KMS-11 (cell line): ENCODE measurements at regions not wholly inside any gene's neighbourhood (a gene's known extent, or its start where the extent isn't known, plus 50 kb on each side); places are given as distances from the start of the nearest gene placed in this dataset.

Experiments
- H2AFZ ChIP-seq: fragments of 200-600 bp; sonication (generic); 2 replicates; pipeline ENCODE4 v1.6.1; 2016; ENCODE audit warnings: antibody characterized with exemption, mixed run types, low read depth
- H3K27ac ChIP-seq: fragments of 200-600 bp; sonication (generic); 2 replicates; pipeline ENCODE4 v1.6.1; 2016; ENCODE audit warnings: mild to moderate bottlenecking, mixed run types
- H3K27me3 ChIP-seq: fragments of 200-600 bp; sonication (generic); 2 replicates; pipeline ENCODE4 v1.6.1; 2017; ENCODE audit warnings: mild to moderate bottlenecking, low read depth, mixed run types, moderate library complexity; ENCODE audit not compliant: insufficient read depth
- H3K36me3 ChIP-seq: fragments of 200-600 bp; sonication (generic); 2 replicates; pipeline ENCODE4 v1.6.1; 2017; ENCODE audit warnings: mild to moderate bottlenecking, mixed run types; ENCODE audit not compliant: insufficient read depth
- H3K4me1 ChIP-seq: fragments of 200-600 bp; sonication (generic); 2 replicates; pipeline ENCODE4 v1.6.1; 2016; ENCODE audit warnings: mild to moderate bottlenecking, low read depth, mixed run types; ENCODE audit not compliant: poor library complexity, severe bottlenecking
- H3K4me2 ChIP-seq: fragments of 200-600 bp; sonication (generic); 2 replicates; pipeline ENCODE4 v1.7.0; 2016; ENCODE audit warnings: mild to moderate bottlenecking, mixed run types
- H3K4me3 ChIP-seq: fragments of 200-600 bp; sonication (generic); IDR thresholded peaks from 2 replicates; pipeline ENCODE4 v1.6.1; 2017; ENCODE audit warnings: low read depth, low read length, mixed read lengths; ENCODE audit not compliant: insufficient read depth
- H3K79me2 ChIP-seq: fragments of 200-600 bp; sonication (generic); 2 replicates; pipeline ENCODE4 v1.6.1; 2016; ENCODE audit warnings: low read depth, mixed run types; ENCODE audit not compliant: insufficient read depth
- H3K9ac ChIP-seq: fragments of 200-600 bp; sonication (generic); 2 replicates; pipeline ENCODE4 v1.6.1; 2016; ENCODE audit warnings: mild to moderate bottlenecking, mixed run types
- H4K20me1 ChIP-seq: fragments of 200-600 bp; sonication (generic); 2 replicates; pipeline ENCODE4 v1.6.1; 2016; ENCODE audit warnings: mild to moderate bottlenecking, mixed run types; ENCODE audit not compliant: insufficient read depth
- TF ChIP-seq, protein P1 (sequence below): fragments of 200-600 bp; sonication (generic); conservative IDR thresholded peaks from 2 replicates; pipeline ENCODE4 v1.6.1; 2017; ENCODE audit warnings: low read depth, mild to moderate bottlenecking, antibody characterized with exemption, low read length, moderate library complexity, mixed read lengths

- Histone ChIP-seq H4K20me1 (no peaks in the 10 kb centered on the region), H3K4me1 (no peaks in the 10 kb centered on the region), H2AFZ (no peak overlapping the region), H3K4me2 (no peak overlapping the region), H3K27ac (no peak overlapping the region), H3K79me2 (no peaks in the 10 kb centered on the region), H3K27me3 (no peaks in the 10 kb centered on the region), H3K4me3 (no peak overlapping the region), H3K36me3 (no peaks in the 10 kb centered on the region), H3K9ac (no peak overlapping the region)
- TF ChIP-seq, protein P1, sequence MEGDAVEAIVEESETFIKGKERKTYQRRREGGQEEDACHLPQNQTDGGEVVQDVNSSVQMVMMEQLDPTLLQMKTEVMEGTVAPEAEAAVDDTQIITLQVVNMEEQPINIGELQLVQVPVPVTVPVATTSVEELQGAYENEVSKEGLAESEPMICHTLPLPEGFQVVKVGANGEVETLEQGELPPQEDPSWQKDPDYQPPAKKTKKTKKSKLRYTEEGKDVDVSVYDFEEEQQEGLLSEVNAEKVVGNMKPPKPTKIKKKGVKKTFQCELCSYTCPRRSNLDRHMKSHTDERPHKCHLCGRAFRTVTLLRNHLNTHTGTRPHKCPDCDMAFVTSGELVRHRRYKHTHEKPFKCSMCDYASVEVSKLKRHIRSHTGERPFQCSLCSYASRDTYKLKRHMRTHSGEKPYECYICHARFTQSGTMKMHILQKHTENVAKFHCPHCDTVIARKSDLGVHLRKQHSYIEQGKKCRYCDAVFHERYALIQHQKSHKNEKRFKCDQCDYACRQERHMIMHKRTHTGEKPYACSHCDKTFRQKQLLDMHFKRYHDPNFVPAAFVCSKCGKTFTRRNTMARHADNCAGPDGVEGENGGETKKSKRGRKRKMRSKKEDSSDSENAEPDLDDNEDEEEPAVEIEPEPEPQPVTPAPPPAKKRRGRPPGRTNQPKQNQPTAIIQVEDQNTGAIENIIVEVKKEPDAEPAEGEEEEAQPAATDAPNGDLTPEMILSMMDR, result no peak
Observed at GRCh38 chr14:28196878-28197277, 569.7 kb upstream of the FOXG1 start.

GRCh38 chr14:28220391-28220790, 546.2 kb upstream of the FOXG1 start:
- no peaks in the 10 kb centered on the region for H3K4me1 ChIP-seq
- no peak overlapping the region for H2AFZ ChIP-seq
- no peak overlapping the region for H3K4me2 ChIP-seq

DNA sequence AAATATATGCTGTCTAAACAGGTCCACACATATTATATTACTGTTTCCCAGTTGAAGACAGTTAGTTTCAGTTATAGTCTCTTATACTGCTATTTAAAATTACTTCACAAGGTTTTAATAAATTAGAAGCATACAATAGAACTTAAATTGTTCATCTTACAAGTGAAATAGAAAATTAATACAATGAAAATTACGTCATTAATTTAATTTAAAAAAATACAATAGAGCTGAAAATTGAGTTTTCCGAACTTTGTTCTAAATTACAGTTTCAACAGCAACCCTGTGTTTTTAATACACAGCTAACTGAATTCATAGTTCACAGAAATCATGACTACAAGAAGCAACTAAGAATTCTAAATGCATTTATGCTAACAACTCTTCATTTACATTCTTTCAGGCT, 525.7 kb upstream of the FOXG1 start:
- H3K4me2 ChIP-seq, result no peak overlapping the region
- H2AFZ ChIP-seq, result no peak overlapping the region
- H3K79me2 ChIP-seq, result no peaks in the 10 kb centered on the region
- H3K9ac ChIP-seq, result no peak overlapping the region
- TF ChIP-seq, protein P1, result no peak
- no peak overlapping the region for H3K27ac ChIP-seq
- no peaks in the 10 kb centered on the region for H3K27me3 ChIP-seq
- H3K4me1 ChIP-seq, result no peaks in the 10 kb centered on the region
- H3K4me3 ChIP-seq, result no peak overlapping the region
- H3K36me3 ChIP-seq, result no peaks in the 10 kb centered on the region
- H4K20me1 ChIP-seq, result no peaks in the 10 kb centered on the region

More at GRCh38 chr14:28220391-28220790, 546.2 kb upstream of the FOXG1 start:
- TF ChIP-seq, protein P1, result no peak
- no peaks in the 10 kb centered on the region for H3K36me3 ChIP-seq
- no peaks in the 10 kb centered on the region for H4K20me1 ChIP-seq
- H3K9ac ChIP-seq, result no peak overlapping the region
- H3K27ac ChIP-seq, result no peak overlapping the region
- no peak overlapping the region for H3K4me3 ChIP-seq
- no peaks in the 10 kb centered on the region for H3K27me3 ChIP-seq
- H3K79me2 ChIP-seq, result no peaks in the 10 kb centered on the region

DNA sequence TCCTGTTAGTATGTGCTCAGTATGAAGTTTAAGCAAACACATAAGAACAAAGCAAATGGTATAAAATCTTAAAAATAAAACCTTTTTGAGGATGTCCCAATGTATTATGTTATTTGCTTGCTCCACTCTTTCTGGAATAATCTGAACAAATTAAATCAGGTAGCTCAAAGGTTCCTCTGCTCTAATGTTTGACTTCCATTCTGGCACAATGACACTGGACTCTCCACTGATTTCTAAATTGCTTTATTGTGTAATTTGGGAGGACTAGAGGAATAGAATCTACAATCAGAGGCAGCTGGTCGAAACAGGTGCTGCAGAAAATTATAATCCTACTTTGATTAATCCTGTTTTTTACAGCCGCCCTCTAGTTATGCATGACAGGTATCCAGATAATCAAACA, 523.7 kb upstream of the FOXG1 start:
- Histone ChIP-seq H3K27me3 (no peaks in the 10 kb centered on the region), H3K4me1 (no peaks in the 10 kb centered on the region), H4K20me1 (no peaks in the 10 kb centered on the region), H3K4me2 (no peak overlapping the region), H3K4me3 (no peak overlapping the region), H3K79me2 (no peaks in the 10 kb centered on the region), H2AFZ (no peak overlapping the region), H3K9ac (no peak overlapping the region), H3K36me3 (no peaks in the 10 kb centered on the region), H3K27ac (no peak overlapping the region)
- TF ChIP-seq, protein P1, result no peak

- Histone ChIP-seq H3K4me2 (no peak overlapping the region), H3K27me3 (no peaks in the 10 kb centered on the region), H3K4me1 (no peaks in the 10 kb centered on the region), H3K36me3 (no peaks in the 10 kb centered on the region), H3K27ac (no peak overlapping the region), H4K20me1 (no peaks in the 10 kb centered on the region), H3K9ac (no peak overlapping the region), H3K4me3 (no peak overlapping the region), H3K79me2 (no peaks in the 10 kb centered on the region), H2AFZ (no peak overlapping the region)
- TF ChIP-seq, protein P1, result no peak
Observed at GRCh38 chr14:28243600-28243999, 523.0 kb upstream of the FOXG1 start.
